Heart left ventricle (tissue), 16 donors: ENCODE measurements at regions not wholly inside any gene's neighbourhood (a gene's known extent, or its start where the extent isn't known, plus 50 kb on each side); places are given as distances from the start of the nearest gene placed in this dataset.
A peak's percentile ranks its signal among the peaks of the same experiment; 100 is the strongest.

Source experiments
- ATAC-seq, 4 donors: fragments of 200-7000 bp; cut with Tn5 transposase; one replicate each; pipeline ENCODE4 v1.9.1; 2020 to 2022; ENCODE audit warnings: moderate library complexity in 4 of 4, mild to moderate bottlenecking in 3 of 4, moderate number of reproducible peaks in 1 of 4
- DNase-seq, 5 donors: peaks; one replicate each; pipeline ENCODE4 v3.0.0-alpha.2; 2020
- H3K27ac ChIP-seq, 12 donors: fragments of 200-600 bp; sonication (generic) in 4 of 12; one replicate each; pipeline versions ENCODE4 v1.5.0 to v1.8.0; 2016 to 2022; ENCODE audit warnings: mild to moderate bottlenecking in 2 of 12
- H3K27me3 ChIP-seq, 9 donors: fragments of 200-600 bp; sonication (generic) in 2 of 9; one replicate each; pipeline versions ENCODE4 v1.5.1 to v1.8.0; 2016 to 2022; ENCODE audit warnings: mild to moderate bottlenecking in 3 of 9
- H3K36me3 ChIP-seq, 9 donors: fragments of 200-600 bp; sonication (generic) in 2 of 9; one replicate each; pipeline versions ENCODE4 v1.5.0 to v1.8.0; 2018 to 2022; ENCODE audit warnings: mild to moderate bottlenecking in 2 of 9
- H3K4me1 ChIP-seq, 12 donors: fragments of 200-600 bp; sonication (generic) in 4 of 12; one replicate each; pipeline versions ENCODE4 v1.5.0 to v1.8.0; 2016 to 2022; ENCODE audit warnings: mild to moderate bottlenecking in 3 of 12
- H3K4me3 ChIP-seq, 12 donors: fragments of 200-600 bp; sonication (generic) in 4 of 12; one replicate each; pipeline versions ENCODE4 v1.5.0 to v1.8.0; 2017 to 2022; ENCODE audit warnings: mild to moderate bottlenecking in 9 of 12, moderate library complexity in 4 of 12
- H3K9me3 ChIP-seq, 12 donors: fragments of 200-600 bp; sonication (generic) in 4 of 12; one replicate each; pipeline versions ENCODE4 v1.5.0 to v1.8.0; 2016 to 2022; ENCODE audit warnings: mild to moderate bottlenecking in 1 of 12
- POLR2A ChIP-seq, 2 donors: fragments of 450-650 bp; IDR thresholded peaks; one replicate each; pipeline ENCODE4 v1.6.1; 2017; ENCODE audit warnings: antibody characterized with exemption in 2 of 2, mild to moderate bottlenecking in 2 of 2, moderate library complexity in 2 of 2
- WGBS, 4 donors: extraction: QIAGEN DNeasy Blood & Tissue Kit in 2 of 4; methylation state at CpG; one replicate each; pipeline versions ENCODE4 v1.1.5 to v1.1.7; 2013 to 2018; 5-methylcytosine and 5-hydroxymethylcytosine counted together
- intact Hi-C, 10 donors: fragments of 100-400 bp; cut with DNase I; formaldehyde crosslinking; loops; one replicate each; pipeline versions ENCODE4 v1.11.1 to v1.14.2; 2022
- TF ChIP-seq, protein P1 (sequence below), 12 donors: fragments of 200-600 bp; sonication (generic) in 4 of 12; IDR thresholded peaks; one replicate each; pipeline versions ENCODE4 v1.5.0 to v1.8.0; 2018 to 2022; ENCODE audit warnings: antibody characterized with exemption in 12 of 12, mild to moderate bottlenecking in 5 of 12
- donor health status: ischemic (EF 13 %, LVEDD 7.1; RV severe dilation, severe dysfunction).
- donor health status: healthy with polysubstance abuse.
- donor health status: DM: no; HTN: yes; CAD: no.
- donor health status: DM: no; HTN: no; CAD: no.
- donor health status: ischemic (EF 25% LVEDD 6.9; RV normal size, moderate dysfunction).
- donor health status: ischemic (EF 25% LVEDD 5.7; RV mildly dilated, moderate dysfunction).
- donor health status: healthy.
- donor health status: DM: yes; HTN: yes; CAD: no.
- donor health status: ischemic (EF 35%, LVEDD 5.7; RV mildly dilated, moderate dysfunction).
- donor health status: nonischemic (EF 11% LVEDD 7.7; RV severe dilation, severe dysfunction).
- donor health status: DM: yes; HTN: yes; CAD: no.
- donor health status: PGD.
- donor health status: ischemic (EF 29% LVEDD 5.4; RV normal size, mild dysfunction).
- donor health status: nonischemic (EF 23%, LVEDD 6.1; RV moderate dilation, normal function).

DNA sequence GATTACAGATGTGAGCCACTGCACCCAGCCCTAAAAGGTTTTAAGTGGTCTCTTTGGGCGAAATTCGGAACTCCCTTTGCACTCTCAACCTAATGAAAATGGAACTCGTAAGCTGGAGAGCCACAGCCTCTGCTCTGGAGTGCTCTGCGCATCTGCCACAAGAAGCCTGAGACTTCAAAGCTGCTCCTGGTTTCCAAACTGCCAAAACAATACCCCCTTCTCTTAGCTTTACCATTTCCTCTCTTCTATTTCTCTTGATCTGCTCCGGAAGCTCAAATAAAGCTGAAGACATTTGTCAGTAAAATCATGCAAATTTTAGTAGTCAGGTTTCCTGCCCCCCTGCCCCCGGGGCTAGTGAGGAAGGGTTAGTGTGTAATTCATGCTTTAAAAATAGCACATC lies 312.7 kb downstream of the MFSD1 start:
- intact Hi-C loops, result no loop called here
- whole genome bisulfite sequencing, 4 donors, result 50 to 70% (median 61%) methylated on average over 6 of the region's 6 CpGs
- Histone ChIP-seq H3K4me1 (no peaks in the 10 kb centered on the region), H3K27me3 (no peaks in the 10 kb centered on the region), H3K27ac (no peak overlapping the region), H3K36me3 (no peaks in the 10 kb centered on the region), H3K9me3 (no peaks in the 10 kb centered on the region), H3K4me3 (no peak overlapping the region)
- TF ChIP-seq, protein P1, sequence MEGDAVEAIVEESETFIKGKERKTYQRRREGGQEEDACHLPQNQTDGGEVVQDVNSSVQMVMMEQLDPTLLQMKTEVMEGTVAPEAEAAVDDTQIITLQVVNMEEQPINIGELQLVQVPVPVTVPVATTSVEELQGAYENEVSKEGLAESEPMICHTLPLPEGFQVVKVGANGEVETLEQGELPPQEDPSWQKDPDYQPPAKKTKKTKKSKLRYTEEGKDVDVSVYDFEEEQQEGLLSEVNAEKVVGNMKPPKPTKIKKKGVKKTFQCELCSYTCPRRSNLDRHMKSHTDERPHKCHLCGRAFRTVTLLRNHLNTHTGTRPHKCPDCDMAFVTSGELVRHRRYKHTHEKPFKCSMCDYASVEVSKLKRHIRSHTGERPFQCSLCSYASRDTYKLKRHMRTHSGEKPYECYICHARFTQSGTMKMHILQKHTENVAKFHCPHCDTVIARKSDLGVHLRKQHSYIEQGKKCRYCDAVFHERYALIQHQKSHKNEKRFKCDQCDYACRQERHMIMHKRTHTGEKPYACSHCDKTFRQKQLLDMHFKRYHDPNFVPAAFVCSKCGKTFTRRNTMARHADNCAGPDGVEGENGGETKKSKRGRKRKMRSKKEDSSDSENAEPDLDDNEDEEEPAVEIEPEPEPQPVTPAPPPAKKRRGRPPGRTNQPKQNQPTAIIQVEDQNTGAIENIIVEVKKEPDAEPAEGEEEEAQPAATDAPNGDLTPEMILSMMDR (IDR thresholded peaks at IDR 0.05), result no peak
- TF ChIP-seq POLR2A (IDR thresholded peaks at IDR 0.05), result no peak
- DNase-seq, result no peak
- no peak for ATAC-seq

DNA sequence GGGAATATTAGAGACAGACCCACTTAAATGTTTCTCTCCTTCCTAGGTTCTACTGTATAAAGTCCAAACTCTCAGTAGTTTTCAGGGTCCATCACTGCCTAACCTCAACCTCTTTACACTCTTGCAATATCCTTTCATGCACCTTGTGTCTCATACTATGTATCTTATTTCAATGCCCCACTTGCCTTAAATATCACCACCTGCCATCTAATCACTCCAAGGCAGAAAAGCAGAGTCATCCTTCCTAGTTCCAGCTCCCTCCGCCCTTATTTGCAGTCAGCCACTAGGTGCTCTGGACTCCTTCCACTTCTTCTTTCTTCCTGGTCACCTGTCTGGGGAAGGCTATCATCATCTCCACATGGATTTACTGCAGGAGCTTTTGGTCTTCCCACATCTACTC lies 322.0 kb downstream of the MFSD1 start:
- no peak for ATAC-seq
- H3K9me3 ChIP-seq, result no peaks in the 10 kb centered on the region
- no peaks in the 10 kb centered on the region for H3K36me3 ChIP-seq
- H3K4me1 ChIP-seq, result no peaks in the 10 kb centered on the region
- H3K27me3 ChIP-seq, result no peaks in the 10 kb centered on the region
- H3K27ac ChIP-seq, result no peak overlapping the region
- no peak overlapping the region for H3K4me3 ChIP-seq
- no peak for DNase-seq
- WGBS, 4 donors, result 85 to 94% (median 90%) methylated on average over 1 of the region's 1 CpG
- intact Hi-C loops, result no loop called here
- no peak for TF ChIP-seq POLR2A (IDR thresholded peaks at IDR 0.05)
- TF ChIP-seq, protein P1 (IDR thresholded peaks at IDR 0.05), result no peak

- Histone ChIP-seq H3K9me3 (no peaks in the 10 kb centered on the region), H3K27ac (no peak overlapping the region), H3K4me3 (no peak overlapping the region), H3K27me3 (no peaks in the 10 kb centered on the region), H3K4me1 (no peaks in the 10 kb centered on the region), H3K36me3 (no peaks in the 10 kb centered on the region)
- intact Hi-C loops, result no loop called here
- ATAC-seq (no peak), DNase-seq (no peak)
- WGBS, 4 donors, result 50 to 75% (median 57%) methylated on average over 5 of the region's 5 CpGs
- TF ChIP-seq, protein P1 (IDR thresholded peaks at IDR 0.05), result no peak
- no peak for TF ChIP-seq POLR2A (IDR thresholded peaks at IDR 0.05)
These were observed 324.6 kb downstream of the MFSD1 start for GRCh38 chr3:159126261-159127020.

GRCh38 chr3:159127021-159127392 lies 325.2 kb downstream of the MFSD1 start:
- Histone ChIP-seq H3K27ac (no peak overlapping the region), H3K27me3 (no peaks in the 10 kb centered on the region), H3K36me3 (no peaks in the 10 kb centered on the region), H3K4me3 (no peak overlapping the region), H3K4me1 (no peaks in the 10 kb centered on the region), H3K9me3 (no peaks in the 10 kb centered on the region)
- TF ChIP-seq POLR2A (IDR thresholded peaks at IDR 0.05), result no peak
- TF ChIP-seq, protein P1 (IDR thresholded peaks at IDR 0.05), result no peak
- DNase-seq (no peak), ATAC-seq (peak in 1 of 4 donors; percentile 58)
- intact Hi-C loops, result no loop called here
